ENCODE measurements at regions not wholly inside any gene's neighbourhood (a gene's known extent, or its start where the extent isn't known, plus 50 kb on each side); places are given as distances from the start of the nearest gene placed in this dataset.

GRCh38 chr17:70924776-70925175, 755.4 kb downstream of the KCNJ2 start:
- H3K4me3 ChIP-seq (ENCODE audit: low read depth in 1 of 3, low read length in 3 of 3) = no peak overlapping the region
- H3K27me3 ChIP-seq (ENCODE audit: control insufficient read depth in 4 of 4, insufficient read depth in 4 of 4, low read length in 3 of 4) = no peaks in the 10 kb centered on the region
- 89% methylated on average over 4 of the region's 4 CpGs for WGBS
- no peak for DNase-seq (ENCODE audit: low spot score)
- TF ChIP-seq FOXA2 (IDR thresholded peaks at IDR 0.05) (no peak), NR2F2 (IDR thresholded peaks at IDR 0.05) (no peak), ZBTB33 (IDR thresholded peaks at IDR 0.05) (no peak), EGR1 (IDR thresholded peaks at IDR 0.05; ENCODE audit: low read depth in 2 of 2) (no peak), RXRA (IDR thresholded peaks at IDR 0.05) (no peak), FOXA1 (IDR thresholded peaks at IDR 0.05) (no peak)
- H3K36me3 ChIP-seq (ENCODE audit: control insufficient read depth in 4 of 4, insufficient read depth in 3 of 4, low read depth in 1 of 4, low read length in 3 of 4) = no peaks in the 10 kb centered on the region
- H3K27ac ChIP-seq (ENCODE audit: low read depth in 1 of 2, low read length in 2 of 2) = no peak overlapping the region
- H3K4me1 ChIP-seq (ENCODE audit: control insufficient read depth in 4 of 4, insufficient read depth in 4 of 4, low read length in 3 of 4) = no peaks in the 10 kb centered on the region
- no peak overlapping the region for H3K9ac ChIP-seq (ENCODE audit: low read depth in 1 of 2, low read length in 2 of 2)
- H3K9me3 ChIP-seq (ENCODE audit: control insufficient read depth in 4 of 4, low read length in 3 of 4) = no peaks in the 10 kb centered on the region

GRCh38 chr17:70929226-70929625, 759.9 kb downstream of the KCNJ2 start:
- WGBS = 84% methylated on average over 2 of the region's 2 CpGs
- no peaks in the 10 kb centered on the region for H3K9me3 ChIP-seq (ENCODE audit: control insufficient read depth in 4 of 4, low read length in 3 of 4)
- no peak overlapping the region for H3K4me3 ChIP-seq (ENCODE audit: low read depth in 1 of 3, low read length in 3 of 3)
- no peak overlapping the region for H3K9ac ChIP-seq (ENCODE audit: low read depth in 1 of 2, low read length in 2 of 2)
- no peak overlapping the region for H3K27ac ChIP-seq (ENCODE audit: low read depth in 1 of 2, low read length in 2 of 2)
- H3K4me1 ChIP-seq (ENCODE audit: control insufficient read depth in 4 of 4, insufficient read depth in 4 of 4, low read length in 3 of 4) = no peaks in the 10 kb centered on the region
- no peak for TF ChIP-seq YY1 (IDR thresholded peaks at IDR 0.05)
- no peak for TF ChIP-seq MAX (IDR thresholded peaks at IDR 0.05)
- no peak for TF ChIP-seq REST (IDR thresholded peaks at IDR 0.05)
- TF ChIP-seq RAD21 (IDR thresholded peaks at IDR 0.05) = no peak
- no peaks in the 10 kb centered on the region for H3K36me3 ChIP-seq (ENCODE audit: control insufficient read depth in 4 of 4, insufficient read depth in 3 of 4, low read depth in 1 of 4, low read length in 3 of 4)
- H3K27me3 ChIP-seq (ENCODE audit: control insufficient read depth in 4 of 4, insufficient read depth in 4 of 4, low read length in 3 of 4) = no peaks in the 10 kb centered on the region
- DNase-seq (ENCODE audit: low spot score) = no peak

- no peak for DNase-seq (ENCODE audit: low spot score)
- no peak for TF ChIP-seq JUND (IDR thresholded peaks at IDR 0.05)
- no peak for TF ChIP-seq HNF4A (conservative IDR thresholded peaks at IDR 0.05)
- TF ChIP-seq RXRA (IDR thresholded peaks at IDR 0.05) = no peak
- no peak for TF ChIP-seq MAX (IDR thresholded peaks at IDR 0.05)
- no peak for TF ChIP-seq ATF3 (IDR thresholded peaks at IDR 0.05)
- TF ChIP-seq EGR1 (IDR thresholded peaks at IDR 0.05; ENCODE audit: low read depth in 2 of 2) = no peak
- no peak for TF ChIP-seq SP1 (IDR thresholded peaks at IDR 0.05)
- no peak for TF ChIP-seq TAF1 (conservative IDR thresholded peaks at IDR 0.05)
- TF ChIP-seq HNF4G (IDR thresholded peaks at IDR 0.05) = no peak
- no peak for TF ChIP-seq FOXA2 (IDR thresholded peaks at IDR 0.05)
- no peak for TF ChIP-seq ZBTB33 (IDR thresholded peaks at IDR 0.05)
- no peak for TF ChIP-seq CTCF (IDR thresholded peaks at IDR 0.05; ENCODE audit: low read depth, low read length, missing input control)
- no peak for TF ChIP-seq RAD21 (IDR thresholded peaks at IDR 0.05)
- TF ChIP-seq FOXA1 (IDR thresholded peaks at IDR 0.05) = no peak
- no peak for TF ChIP-seq NR2F2 (IDR thresholded peaks at IDR 0.05)
- Histone ChIP-seq H3K9me3 (ENCODE audit: control insufficient read depth in 4 of 4, low read length in 3 of 4) (no peaks in the 10 kb centered on the region), H3K4me3 (ENCODE audit: low read depth in 1 of 3, low read length in 3 of 3) (no peak overlapping the region), H3K27ac (ENCODE audit: low read depth in 1 of 2, low read length in 2 of 2) (no peak overlapping the region), H3K4me1 (ENCODE audit: control insufficient read depth in 4 of 4, insufficient read depth in 4 of 4, low read length in 3 of 4) (peaks cover 2 to 19% (median 9%) of the 10 kb centered on the region in 4 donors), H3K27me3 (ENCODE audit: control insufficient read depth in 4 of 4, insufficient read depth in 4 of 4, low read length in 3 of 4) (no peaks in the 10 kb centered on the region), H3K36me3 (ENCODE audit: control insufficient read depth in 4 of 4, insufficient read depth in 3 of 4, low read depth in 1 of 4, low read length in 3 of 4) (no peaks in the 10 kb centered on the region), H3K9ac (ENCODE audit: low read depth in 1 of 2, low read length in 2 of 2) (no peak overlapping the region)
- WGBS = 78% methylated on average over 3 of the region's 3 CpGs
These were observed 764.9 kb downstream of the KCNJ2 start for GRCh38 chr17:70934231-70934630.

All from liver (tissue), 8 donors.